D341Med (cell line): ENCODE measurements at regions not wholly inside any gene's neighbourhood (a gene's known extent, or its start where the extent isn't known, plus 50 kb on each side); places are given as distances from the start of the nearest gene placed in this dataset.
"Not testable (repeated sequence)": the region's sequence is repeated elsewhere in the genome, so short reads cannot be mapped to it uniquely, and the experiment has no call there.

ENCODE experiments used
- DNase-seq: peaks from one replicate; pipeline ENCODE4 v3.0.0; 2012; ENCODE audit warnings: low spot score

DNA sequence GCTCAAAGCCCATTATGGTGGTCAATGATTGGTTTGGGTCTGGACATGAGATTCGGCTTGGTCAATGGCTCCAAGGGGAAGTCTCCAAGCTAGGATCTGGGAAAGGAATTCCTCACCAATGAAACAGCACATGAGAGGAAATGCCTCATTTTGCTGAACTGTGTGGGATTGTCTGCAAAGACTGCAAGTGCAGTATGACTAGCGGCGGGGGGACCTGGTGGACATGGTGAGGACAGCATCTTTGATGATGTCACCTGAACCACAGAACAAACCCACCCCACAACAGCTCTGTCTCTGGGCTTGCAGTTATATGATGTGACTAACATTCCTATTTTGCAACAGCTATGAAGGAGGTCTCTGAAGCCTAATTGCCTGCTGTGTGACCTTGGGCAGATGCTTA, 50.6 kb upstream of the NKD1 start:
- DNase-seq = no peak

DNA sequence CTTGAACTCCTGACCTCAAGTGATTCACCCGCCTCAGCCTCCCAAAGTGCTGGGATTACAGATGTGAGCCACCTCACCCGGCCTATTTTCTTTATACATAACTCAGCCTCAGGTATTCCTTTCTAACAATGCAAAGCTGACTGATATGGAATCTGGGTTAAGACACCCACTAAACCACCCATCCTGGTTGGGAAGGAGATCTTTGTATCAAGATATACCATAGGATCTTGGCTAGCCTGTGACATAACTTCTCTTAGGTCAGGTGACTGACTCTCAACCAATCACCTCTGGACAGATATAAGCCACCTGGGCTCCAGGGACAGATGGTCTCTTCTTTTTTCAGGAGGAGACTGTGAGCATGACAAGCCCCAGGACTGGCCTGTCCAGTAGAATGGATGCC, 51.2 kb upstream of the NKD1 start:
- DNase-seq = no peak

DNA sequence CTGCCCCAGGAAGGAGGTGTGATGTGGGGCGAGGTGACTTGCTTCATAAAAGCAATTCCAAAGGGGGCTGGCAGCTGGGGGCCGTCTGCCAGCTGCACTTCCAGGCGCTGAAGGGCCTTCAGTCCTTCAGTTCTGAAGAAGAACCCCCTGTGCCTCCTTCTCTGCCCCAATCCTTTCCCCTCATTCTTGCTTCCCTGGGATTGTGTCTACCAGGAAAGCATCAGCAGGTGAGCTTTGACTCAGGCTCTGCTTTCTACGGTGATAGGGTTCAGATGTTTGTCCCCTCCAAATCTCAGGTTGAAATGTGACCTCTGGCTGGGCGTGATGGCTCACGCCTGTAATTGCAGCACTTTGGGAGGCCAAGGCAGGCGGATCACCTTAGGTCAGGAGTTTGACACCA, 52.5 kb upstream of the NKD1 start:
- no peak for DNase-seq

DNA sequence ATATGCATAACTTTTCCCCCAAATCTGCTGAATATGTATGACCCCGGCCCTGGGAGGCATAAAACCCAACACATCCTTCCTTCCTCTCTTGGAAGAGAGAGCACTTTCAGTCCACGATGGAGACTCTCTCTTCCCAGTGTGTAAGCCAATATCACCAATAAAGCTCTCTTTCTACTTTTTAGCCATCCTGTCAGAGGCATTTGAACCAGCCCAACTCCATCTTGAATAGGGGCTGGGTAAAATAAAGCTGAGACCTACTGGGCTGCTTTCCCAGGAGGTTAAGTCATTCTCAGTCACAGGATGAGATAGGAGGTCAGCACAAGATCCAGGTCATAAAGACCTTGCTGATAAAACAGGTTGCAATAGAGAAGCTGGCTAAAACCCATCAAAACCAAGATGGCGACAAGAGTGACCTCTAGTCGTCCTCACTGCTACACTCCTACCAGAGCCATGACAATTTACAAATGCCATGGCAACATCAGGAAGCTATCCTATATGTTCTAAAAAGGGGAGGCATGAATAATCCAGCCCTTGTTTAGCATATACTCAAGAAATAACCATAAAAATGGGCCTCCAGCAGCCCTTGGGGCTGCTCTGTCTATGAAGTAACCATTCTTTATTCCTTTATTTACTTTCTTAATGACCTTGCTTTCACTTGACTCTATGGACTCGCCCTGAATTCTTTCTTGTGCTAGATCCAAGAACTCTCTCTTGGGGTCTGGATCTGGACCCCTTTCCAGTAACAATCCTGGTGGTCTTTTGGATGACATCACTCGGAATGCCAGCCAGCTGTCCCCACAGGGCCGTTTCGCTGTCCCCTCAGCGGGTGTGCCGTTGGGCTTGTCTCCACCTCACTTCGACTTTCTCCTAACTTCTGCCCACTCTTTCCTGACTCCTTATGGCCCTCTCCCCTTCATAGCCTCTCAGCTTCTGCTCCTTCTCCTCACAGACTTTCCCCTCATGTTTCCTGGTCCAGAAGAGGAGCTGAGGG, 53.4 kb upstream of the NKD1 start:
- DNase-seq = no peak

DNA sequence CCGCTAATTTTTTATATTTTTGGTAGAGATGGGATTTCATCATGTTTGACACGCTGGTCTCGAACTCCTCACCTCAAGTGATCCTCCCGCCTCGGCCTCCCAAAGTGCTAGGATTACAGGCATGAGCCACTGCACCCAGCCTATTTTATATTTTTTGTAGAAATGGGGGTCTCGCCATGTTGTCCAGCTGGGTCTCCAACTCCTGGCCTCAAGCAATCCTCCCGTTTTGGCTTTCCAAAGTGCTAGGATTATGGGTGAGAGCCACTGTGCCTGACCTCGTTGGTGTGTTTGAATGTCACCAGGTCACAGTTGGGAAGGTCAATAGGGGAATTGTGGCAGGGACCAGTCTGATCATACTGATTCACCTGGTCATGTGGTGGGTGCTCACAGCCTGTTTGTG, 56.7 kb upstream of the NKD1 start:
- DNase-seq = no peak

DNA sequence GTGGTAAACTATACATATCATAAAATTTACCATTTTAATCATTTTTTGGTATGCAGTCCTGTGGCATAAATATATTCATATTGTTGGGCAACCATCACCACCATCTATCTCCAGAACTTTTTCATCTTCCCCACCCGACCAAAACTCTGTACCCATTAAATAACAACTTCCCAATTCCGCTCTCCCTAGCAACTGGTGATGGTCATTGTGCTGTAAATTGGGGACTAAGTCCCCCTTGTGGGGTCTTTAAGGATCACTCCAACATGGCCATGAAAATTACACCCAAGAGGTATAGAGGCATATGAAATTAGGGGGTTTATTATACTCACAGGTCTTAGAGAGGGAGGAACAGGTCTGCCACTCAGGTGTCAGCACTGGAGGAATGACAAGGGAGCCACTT, 57.4 kb upstream of the NKD1 start:
- no peak for DNase-seq

DNA sequence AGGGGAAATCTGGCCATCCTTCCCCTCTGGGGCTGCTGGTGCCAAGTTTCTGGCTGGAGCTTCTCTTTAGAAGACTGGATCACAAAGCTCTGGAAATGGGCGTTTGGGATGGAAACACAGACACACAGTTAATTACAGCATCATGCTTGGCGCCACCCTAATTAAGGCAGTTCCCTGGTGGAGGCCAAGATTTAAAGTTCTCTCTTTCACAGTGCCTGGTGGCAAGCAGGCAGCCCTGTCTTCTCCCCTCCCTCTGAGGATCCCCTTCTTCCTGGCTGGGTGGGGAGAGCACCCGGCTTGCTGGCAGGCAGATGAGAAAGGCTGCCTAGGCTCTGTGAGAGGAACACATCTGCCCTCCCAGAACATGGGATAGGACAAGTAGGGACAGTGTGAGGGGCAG, 59.0 kb upstream of the NKD1 start:
- no peak for DNase-seq

DNA sequence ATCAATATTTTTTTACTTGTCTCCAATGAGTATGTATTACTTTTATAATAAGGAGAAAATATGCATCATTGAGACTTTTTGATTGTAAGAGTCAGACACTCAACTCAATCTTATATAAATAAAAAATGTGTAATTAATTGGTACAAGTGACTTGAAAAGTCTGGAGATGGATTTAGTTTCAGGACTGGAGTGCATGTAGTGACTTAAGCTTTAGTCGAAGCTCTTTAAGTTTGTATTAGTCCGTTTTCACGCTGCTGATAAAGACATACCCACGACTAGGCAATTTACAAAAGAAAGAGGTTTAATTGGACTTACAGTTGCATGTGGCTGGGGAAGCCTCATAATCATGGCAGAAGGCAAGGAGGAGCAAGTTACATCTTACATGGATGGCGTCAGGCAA, 60.7 kb upstream of the NKD1 start:
- no peak for DNase-seq

DNA sequence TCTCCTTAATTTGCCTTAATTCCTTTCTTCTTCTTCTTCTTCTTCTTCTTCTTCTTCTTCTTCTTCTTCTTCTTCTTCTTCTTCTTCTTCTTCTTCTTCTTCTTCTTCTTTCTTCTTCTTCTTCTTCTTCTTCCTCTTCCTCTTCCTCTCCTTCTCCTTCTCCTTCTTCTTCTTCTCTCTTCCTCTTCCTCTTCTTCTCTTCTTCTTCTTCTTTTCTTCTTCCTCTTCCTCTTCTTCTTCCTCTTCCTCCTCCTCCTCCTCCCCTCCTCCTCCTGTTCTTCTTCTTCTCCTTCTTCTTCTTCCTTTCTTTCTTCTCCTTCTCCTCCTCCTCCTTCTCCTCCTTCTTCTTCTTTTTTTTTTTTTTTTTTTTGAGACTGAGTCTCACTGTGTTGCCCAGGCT, 62.0 kb upstream of the NKD1 start:
- not testable (repeated sequence) for DNase-seq

DNA sequence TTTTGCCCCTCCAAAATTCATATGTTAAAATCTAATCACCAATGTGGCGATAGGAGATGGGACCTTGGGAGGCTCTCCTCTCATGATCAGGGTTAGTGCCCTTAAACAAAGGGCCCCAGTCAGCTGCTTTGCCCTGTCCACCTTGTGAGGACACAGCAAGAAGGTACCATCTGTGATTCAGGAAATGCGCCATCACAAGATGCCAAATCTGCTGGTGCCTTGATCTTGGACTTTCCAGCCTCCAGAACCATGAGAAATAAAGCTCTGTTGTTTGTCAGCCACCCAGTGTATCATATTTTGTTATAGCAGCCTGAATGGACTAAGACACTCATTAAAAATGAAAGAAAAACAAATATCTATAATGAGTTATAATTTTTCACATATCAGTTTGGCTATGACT, 63.0 kb upstream of the NKD1 start:
- DNase-seq = no peak

DNA sequence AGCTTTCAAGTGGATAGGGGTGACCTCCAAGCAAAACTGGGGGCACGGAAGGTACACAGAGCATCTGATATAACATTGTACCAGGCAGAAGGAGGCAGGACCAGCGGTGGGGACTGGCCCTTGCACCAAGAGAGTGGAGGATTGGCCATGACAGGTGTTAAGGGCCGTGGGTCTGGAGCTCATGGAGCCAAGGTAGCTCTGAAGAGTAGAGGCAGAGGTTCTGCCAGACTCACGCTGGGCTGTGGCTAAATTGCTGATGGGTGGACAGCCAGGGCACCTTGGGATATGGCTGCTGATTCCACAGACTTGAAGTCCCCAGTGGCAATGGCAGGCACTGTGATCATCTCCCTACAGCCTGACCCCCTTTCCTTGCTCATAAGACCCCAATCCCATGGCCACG, 65.9 kb upstream of the NKD1 start:
- DNase-seq = no peak

DNA sequence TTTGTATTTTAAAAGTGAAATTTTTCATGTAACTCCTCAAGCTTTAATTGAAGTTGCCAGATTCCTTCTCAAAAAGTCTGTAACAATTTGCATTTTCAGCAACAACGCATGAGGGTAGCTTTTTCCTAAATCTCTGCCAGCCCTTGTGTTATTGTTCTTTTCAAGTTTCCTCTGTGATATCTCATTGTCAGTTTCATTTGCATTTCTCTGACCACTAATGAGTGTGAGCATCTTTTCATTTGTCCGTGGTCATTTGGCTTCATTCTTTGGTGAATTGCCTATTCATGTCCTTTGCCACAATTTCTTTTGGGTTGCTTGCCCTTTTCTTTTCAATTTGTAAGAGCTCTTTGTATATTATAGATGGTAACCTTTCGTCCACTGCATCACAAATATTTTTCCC, 68.0 kb upstream of the NKD1 start:
- no peak for DNase-seq

DNA sequence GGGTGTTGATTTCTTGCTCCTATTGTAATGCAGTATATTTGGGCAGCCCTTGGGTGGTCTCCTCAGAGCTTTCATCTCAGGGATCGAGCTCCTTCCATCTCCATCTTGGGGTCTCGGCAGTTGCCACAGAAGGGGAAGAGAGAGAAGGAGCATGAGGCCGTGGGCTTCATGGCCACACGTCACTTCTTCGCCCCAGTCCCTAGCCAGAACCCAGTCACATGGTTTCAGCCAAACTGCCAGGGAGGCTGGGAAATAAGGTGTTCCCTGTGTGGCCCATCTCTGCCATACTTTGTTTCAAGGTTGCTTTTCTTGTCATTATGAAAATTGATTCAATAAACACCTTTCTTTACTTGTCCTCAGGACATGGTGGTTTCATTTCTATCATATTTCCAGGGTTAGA, 68.4 kb upstream of the NKD1 start:
- DNase-seq = no peak

DNA sequence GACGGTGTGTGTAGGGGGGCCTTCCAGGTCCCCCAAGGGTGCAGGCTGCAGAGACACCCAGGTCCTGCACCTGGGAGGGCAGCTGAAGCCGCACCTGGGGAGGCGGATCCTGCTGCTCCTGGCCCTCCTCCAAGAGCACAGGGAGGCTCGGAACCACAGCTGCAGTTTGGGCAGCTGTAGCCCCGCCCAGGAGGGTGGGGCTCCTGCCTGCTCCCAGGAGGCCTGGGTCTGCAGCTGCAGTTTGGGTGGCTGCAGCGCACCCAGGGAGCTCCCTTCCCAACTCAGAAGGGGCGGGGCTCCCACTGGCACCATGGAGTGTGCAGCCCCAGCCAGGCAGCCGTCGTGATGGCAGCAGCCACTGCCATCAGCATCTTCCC, 69.4 kb upstream of the NKD1 start:
- DNase-seq = no peak

DNA sequence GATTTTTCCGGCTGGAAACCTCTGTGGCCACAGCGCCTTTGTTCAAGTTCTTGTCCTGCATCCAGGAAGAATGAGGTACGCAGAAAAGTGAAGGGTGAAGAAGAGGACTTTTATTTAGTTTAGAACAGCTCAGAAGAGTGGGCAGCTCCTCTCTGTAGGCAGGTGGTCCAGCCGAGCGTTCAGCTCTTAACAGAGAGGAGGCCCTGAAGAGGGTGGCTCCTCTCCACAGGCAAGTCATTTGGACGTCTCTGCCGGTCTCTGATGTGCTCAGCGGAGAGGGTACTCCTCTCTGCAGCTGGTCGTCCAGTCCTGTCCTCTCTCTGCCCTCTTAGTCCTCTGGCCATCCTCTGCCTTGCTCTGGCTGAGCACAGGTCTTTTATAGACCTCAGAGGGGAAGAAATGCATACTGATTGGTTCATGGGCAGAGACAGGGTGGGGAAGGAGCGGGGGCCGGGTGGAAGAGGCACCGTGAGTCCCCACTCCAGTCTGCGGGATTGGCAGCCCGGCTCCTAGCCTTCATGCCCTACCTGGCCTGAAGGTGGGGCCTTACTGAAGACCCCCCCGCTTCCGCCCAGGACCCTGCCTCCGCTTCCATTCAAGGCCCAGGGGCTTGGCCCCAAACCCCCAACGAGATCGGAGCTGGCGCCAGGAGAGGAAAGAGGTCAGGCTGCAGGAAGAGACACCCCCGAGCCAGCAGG, 70.0 kb upstream of the NKD1 start:
- DNase-seq = no peak

DNA sequence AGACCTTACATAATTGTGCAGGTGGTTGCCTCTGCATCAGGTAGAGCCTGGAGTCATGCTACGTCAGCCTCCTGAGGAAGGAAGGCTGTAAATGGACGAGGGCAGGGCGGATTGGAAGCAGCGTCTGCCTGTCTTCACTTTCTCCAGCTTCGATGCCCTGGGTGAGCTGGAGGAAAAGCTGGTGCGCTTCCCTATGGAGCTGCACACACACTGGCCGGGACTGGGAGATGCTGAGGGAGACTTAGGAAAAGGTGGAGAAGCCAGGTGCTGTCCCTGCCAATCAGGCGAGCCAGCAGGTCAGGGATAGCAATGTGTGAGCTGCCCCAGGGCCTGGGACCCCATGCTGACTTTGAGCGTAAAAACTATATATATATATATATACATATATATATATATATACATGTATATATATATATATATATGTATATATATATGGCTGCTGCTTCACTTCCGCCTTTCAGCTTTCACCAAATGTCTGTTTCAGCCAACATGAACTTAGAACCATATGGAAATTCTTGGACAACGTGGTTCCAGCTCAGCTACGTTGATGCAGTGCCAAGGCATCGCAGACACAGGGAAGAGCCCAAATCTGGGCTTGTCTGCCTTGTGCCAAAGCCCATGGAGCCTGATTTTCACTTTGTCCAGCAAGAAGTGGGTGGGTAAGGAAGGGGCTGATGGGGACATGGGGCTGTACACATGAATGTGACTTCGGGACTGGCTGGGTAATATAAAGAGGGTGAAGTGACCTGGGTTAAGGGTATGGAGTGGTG, 71.5 kb upstream of the NKD1 start:
- no peak for DNase-seq

DNA sequence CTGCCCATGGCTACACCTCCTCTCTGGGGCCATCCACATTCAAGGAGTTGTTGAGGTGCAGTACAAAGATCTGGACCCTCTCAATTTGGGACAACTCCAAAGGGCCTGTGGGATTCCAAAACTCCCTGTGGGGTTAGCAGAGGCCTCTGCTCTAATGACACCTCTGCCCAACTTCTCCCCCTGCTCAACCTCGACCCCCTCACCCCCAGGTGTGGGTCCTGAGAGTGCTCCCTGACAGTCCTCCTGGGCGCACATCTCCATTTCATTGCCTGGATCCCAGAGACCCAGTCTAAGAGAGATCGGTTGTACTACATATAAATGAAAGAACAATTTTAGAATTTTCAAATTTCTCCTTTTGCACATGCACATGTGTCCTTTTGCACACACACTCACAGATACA, 73.0 kb upstream of the NKD1 start:
- no peak for DNase-seq

DNA sequence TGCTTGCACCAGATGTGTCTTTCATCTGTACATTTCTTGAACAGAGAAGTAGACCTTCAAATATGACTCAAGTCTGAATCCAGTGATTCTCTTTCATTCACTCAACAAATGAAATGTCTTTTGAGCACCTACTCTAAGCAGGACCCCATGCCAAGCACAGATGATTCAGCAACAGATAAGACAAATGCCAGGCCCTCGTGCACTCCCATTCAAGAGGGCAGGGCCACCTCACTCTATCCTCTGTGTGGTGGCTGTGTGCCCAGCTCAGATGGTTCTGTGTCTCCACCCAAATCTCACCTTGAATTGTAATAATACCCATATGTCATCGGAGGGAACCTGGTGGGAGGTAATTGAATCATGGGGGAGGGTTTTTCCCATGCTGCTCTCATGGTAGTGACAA, 74.1 kb upstream of the NKD1 start:
- no peak for DNase-seq

DNA sequence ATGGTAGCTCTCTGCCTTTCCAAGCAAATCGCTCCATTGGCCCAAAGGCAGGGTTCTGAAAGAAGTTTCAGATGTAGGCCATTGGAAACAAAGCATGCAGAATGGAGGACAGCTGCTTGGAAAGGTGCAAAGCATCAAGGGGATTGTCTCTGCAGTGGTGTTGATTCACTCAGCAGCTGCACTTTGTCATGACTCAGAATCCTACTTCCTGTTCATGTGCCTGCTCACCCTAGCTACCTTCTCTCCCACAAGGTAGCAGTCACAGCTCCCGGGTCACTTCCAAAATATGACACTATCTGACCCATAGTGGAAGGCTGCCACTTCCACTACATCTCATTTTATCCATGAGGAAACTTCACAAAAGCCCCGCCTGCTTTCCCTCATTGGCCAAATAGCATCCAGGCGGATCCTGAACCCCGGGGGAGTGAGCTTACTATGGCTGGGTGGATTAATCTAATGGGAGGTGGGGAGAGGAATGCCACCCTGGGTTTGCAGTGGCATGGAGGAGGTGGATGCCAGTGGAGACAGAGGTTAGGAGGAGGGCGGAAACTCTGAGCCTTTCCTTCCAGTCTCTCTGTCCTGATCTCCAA, 74.7 kb upstream of the NKD1 start:
- no peak for DNase-seq

DNA sequence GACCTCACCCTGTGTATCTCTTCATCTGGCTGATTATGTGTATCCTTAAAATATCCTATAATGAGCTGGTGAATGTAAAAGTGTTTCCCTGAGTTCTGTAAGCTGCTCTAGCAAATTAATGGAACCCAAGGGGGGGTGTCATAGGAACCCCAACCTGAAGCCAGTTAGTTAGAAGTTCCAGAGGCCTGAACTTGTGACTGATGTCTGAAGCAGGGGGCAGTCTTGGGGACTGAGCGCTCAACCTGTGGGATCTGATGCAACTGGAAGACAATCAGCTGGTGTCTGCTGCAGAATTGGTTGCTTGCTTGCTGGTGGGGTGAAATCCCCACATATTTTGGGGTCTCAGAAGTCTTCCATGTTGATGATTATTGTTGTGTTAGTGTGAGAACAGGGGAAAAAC, 75.7 kb upstream of the NKD1 start:
- DNase-seq = no peak

DNA sequence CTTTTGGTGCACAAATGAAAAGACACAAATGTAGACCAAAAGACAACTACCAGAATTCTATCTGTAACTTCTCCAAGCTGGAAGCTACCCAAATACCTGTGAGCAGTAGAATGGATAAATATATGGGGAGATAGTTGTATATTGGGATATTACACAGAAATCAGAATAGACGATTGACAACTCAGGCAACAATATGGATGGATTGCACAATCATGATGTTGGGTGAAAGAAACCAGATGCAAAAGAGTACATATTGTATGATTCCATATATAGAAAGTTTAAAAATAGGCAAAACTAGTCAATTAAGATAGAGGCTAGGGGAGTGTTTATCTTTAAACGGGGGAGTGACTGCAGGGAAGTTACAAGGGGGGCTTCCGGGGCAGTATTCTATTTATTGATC, 77.5 kb upstream of the NKD1 start:
- DNase-seq = no peak

DNA sequence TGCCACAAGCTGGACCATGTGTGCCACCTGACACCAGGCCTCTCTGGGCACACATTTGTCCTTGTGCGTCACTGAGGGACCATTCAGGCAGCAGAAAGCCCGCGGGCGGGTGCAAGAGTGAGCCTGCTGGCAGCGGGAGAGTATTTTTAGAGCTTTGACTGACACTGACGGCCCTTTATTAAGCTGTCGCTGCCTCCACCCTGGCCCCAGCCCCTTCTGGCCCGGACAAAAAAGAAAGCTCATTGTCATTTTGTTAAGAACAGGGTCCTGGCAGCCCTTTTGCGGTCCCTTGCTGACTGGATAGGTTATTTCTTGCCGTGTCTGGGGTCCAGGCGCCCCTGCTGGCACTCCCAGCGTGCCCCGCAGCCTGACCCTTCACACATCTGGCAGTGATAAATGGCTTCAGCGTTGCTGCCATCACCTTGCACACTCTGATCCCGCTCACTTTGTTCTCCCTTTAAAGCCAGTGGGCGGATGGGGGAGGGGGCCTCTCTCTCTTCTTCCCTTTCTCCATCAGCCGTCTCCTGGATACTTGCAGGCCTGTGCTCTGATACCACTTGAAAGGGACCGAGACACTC, 78.4 kb upstream of the NKD1 start:
- no peak for DNase-seq
